ENCODE measurements at regions not wholly inside any gene's neighbourhood (a gene's known extent, or its start where the extent isn't known, plus 50 kb on each side); places are given as distances from the start of the nearest gene placed in this dataset.

DNA sequence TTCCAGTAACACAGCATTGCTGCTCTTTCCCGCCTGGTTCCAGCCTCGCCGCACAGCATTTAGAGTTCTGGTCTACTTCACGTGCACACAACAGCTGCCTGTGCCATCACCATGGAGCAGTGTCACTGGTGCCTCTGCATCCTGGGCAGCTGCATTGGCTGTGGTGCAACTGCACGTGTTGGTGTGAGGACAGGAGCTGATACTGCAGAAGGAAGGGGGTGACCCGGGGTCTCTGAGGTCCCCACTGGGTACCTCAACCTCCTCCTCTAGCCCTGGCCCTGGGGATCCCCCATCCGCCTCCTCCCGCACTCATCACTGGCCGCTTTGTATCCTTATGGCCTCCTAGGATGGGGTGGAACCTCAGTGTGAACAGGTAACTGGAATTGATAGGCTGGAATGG, 112.5 kb downstream of the SOX1 start:
- TF ChIP-seq, protein P1, sequence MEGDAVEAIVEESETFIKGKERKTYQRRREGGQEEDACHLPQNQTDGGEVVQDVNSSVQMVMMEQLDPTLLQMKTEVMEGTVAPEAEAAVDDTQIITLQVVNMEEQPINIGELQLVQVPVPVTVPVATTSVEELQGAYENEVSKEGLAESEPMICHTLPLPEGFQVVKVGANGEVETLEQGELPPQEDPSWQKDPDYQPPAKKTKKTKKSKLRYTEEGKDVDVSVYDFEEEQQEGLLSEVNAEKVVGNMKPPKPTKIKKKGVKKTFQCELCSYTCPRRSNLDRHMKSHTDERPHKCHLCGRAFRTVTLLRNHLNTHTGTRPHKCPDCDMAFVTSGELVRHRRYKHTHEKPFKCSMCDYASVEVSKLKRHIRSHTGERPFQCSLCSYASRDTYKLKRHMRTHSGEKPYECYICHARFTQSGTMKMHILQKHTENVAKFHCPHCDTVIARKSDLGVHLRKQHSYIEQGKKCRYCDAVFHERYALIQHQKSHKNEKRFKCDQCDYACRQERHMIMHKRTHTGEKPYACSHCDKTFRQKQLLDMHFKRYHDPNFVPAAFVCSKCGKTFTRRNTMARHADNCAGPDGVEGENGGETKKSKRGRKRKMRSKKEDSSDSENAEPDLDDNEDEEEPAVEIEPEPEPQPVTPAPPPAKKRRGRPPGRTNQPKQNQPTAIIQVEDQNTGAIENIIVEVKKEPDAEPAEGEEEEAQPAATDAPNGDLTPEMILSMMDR (IDR thresholded peaks at IDR 0.05) = no peak
- TF ChIP-seq POLR2A (IDR thresholded peaks at IDR 0.05; ENCODE audit: low read depth) = no peak
- no peak for TF ChIP-seq EP300 (IDR thresholded peaks at IDR 0.05)
- no peak for TF ChIP-seq POLR2AphosphoS5 (IDR thresholded peaks at IDR 0.05)

Measured in esophagus muscularis mucosa (tissue), 4 donors.